ENCODE measurements at regions not wholly inside any gene's neighbourhood (a gene's known extent, or its start where the extent isn't known, plus 50 kb on each side); places are given as distances from the start of the nearest gene placed in this dataset.

- peak in 1 of 2 donors; percentile 28 for DNase-seq (ENCODE audit: low read depth in 2 of 2)
Observed at GRCh38 chr13:80642641-80643040, 301.7 kb upstream of the SPRY2 start.

DNA sequence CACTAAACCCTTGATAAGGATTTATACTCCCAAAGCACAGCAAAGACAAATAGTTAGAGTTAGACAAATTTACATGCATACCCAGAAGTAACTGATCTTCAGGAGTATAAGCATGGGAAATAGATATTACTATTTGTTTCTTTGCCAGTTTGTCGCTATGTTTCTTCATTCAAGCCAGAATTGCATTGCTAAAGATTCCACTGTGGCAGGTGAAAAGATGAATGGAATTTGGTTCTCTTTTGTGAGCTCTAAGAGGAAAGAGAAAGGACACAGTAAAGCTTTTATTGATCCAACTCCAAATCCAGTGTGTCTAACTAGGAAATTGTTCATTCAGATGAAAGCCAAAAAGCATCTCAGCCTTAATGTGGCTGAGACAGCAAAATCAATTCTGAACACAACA is 292.3 kb upstream of the SPRY2 start:
- DNase-seq (ENCODE audit: low read depth in 2 of 2): no peak

DNA sequence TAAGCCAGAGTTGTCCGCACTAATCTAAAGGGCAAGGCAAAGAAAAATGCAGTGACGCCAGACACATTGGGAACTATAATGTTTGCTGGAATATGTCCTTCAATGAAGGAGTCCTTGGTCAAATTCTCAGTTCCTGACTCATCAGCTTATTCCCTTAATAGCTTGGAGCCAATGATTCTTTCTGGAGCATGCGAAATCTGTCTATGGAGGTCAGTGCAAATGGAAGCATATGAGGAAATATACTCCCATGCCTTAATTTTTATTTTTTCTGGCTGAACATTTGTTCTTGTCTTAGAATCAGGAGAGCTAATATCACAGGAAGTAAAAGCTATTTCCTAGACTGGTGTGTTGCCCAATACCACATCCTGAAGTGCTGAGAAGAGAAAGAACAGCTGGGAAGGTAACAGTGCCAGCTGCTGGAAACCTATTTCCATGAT is 289.8 kb upstream of the SPRY2 start:
- DNase-seq (ENCODE audit: low read depth in 2 of 2): peak; percentile 56 to 90

DNA sequence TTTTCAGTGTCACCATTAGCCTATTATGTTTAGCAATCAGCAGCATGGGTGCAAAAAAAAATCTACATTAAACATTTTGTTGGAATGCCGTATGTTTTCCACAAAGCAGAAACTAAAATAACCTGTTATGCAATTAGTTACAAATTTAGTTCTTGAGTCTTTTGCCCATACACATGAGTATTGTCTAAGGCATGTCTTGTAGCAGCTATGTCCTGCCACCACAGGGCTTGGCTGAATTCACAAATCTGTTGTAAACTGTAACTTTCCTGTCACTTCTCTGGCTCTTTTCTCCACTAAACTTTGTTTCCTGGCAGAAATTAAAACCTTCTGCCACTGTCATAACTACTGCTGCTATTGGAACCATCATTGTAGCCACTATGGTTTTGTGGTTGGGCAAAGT is 277.9 kb upstream of the SPRY2 start:
- DNase-seq (ENCODE audit: low read depth in 2 of 2): no peak

GRCh38 chr13:80612804-80613203 is 271.9 kb upstream of the SPRY2 start:
- DNase-seq (ENCODE audit: low read depth in 2 of 2): no peak

GRCh38 chr13:80611310-80611709 is 270.4 kb upstream of the SPRY2 start:
- DNase-seq (ENCODE audit: low read depth in 2 of 2): no peak

- no peak for DNase-seq (ENCODE audit: low read depth in 2 of 2)
Observed at GRCh38 chr13:80605716-80606115, 264.8 kb upstream of the SPRY2 start.

GRCh38 chr13:80605011-80605410 is 264.1 kb upstream of the SPRY2 start:
- DNase-seq (ENCODE audit: low read depth in 2 of 2): no peak

- no peak for DNase-seq (ENCODE audit: low read depth in 2 of 2)
Observed at GRCh38 chr13:80604098-80604497, 263.2 kb upstream of the SPRY2 start.

DNA sequence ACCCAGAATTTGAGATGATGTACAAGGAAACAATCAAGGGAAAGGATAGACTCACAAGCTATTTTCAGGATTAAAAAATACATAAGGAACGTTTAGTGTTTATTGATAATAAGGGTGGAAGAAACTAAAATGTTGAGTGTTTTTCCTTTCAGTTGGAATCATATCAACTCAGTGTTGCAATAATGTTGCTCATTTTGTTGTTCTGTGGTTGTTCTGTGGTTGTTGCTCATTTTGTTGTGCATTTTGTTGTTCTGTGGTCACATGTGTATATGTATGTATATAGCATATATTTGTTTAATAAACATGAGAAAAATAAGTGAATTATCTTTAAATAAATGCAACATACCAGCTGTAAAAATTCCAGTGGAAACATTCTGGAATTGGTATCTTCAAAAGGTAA is 262.4 kb upstream of the SPRY2 start:
- no peak for DNase-seq (ENCODE audit: low read depth in 2 of 2)

DNA sequence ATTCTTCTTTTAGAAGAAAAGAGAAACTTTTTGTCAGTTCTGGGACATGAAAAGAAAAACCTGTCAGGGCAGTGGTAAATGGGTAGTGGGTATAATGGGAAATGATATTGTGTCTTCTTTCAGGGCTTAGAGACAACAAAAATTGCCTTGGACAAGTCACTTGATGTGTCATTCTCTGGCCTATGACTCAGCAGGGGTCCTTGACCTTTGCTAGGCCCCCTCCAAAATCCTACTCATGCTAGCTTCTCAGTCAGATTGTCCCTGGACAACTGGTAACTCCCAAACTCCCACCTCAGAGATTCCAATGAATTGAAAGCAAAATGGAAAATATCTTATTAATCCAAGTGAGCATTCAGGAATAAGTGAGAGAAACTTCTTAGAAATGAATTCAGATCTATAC is 258.8 kb upstream of the SPRY2 start:
- DNase-seq (ENCODE audit: low read depth in 2 of 2): no peak

DNA sequence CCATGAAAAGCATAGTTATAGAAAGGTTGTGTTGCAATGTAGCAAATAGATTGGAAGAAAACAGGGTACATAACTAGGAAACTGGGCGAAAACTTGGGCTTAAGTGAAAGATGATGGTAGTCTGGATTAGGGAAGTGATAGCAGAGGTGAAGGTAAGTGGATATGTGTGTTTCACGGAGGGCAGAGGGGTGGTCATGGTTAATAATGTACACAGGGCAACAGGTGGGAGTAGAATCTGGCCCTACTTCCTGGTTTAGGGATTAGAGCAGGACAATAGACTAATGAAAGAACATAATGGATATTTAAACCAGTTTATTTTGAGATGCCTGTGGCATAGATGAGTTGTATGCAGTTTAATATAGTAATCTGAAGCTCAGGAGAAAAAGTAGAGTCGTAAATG is 257.3 kb upstream of the SPRY2 start:
- no peak for DNase-seq (ENCODE audit: low read depth in 2 of 2)

DNA sequence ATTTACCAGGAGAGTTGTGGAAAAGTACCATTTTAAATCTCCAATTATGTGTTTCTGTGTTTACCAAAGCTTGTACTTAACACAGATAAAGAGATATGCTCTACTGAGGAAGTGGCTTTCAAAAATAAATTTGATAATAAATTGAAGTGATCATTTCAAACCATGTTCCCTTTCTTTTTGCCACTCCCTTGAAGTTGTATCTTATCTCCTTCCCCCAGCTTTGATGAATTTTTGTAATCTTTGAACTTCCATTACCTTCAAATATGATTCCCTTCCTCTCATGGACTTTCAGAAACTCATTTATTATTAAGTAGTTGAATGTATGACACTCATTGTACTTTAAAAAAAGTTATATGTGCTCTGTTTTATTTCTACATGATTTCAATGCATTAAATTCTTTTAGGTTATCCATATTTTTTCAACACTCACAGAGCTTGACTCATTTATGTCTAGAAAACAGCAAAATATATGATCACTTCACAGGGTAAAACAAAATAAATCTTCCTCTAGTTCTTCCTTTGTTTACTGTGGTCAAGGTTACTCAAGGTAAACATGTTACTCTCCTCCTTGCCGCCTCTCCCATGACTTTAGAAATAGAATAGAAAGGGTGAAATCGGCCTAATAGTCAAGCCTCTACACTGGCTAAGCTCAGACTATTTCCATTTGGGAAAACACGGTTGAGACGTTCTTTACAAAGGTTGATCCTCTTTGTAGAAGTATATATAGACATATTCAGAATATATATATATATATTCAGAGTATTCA is 251.2 kb upstream of the SPRY2 start:
- DNase-seq (ENCODE audit: low read depth in 2 of 2): peak in 1 of 2 donors; percentile 31

DNA sequence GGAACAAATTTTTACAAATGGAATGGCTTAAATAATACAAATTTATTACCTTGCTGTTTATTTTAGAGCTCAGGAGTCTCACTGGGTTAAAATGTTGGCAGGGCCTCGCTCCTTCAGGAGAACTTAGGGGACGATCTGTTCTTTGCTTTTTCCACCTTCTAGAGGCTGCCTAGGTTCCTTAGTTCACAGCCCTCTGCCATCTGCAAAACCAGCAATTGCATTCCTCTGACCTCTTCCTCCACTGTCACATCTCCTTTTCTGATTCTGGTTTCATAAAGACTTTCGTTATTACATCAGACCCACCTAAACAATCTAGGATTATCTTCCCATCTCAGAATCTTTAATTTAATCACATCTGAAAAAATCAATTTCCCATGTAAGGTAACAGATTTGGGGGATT is 249.6 kb upstream of the SPRY2 start:
- no peak for DNase-seq (ENCODE audit: low read depth in 2 of 2)

DNA sequence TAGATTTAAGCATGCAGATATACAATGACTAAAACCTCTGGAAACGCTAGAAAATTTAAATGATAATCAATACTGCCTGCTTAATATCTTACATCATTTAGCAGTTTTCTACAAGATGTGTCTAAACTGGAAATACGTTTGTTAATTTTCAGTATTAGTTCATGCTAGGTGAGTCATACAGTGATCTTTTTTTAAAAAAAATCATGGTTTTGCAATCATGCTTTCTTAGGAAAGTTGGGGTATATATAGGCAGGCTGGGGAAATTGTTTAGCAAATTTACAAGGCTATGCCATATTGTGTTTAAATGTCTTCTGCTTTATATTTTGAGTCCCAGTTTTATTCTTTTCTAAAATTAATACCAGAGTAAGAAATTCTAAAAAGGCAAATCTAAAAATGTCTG is 245.4 kb upstream of the SPRY2 start:
- DNase-seq (ENCODE audit: low read depth in 2 of 2): no peak

- no peak for DNase-seq (ENCODE audit: low read depth in 2 of 2)
Observed at GRCh38 chr13:80585531-80585930, 244.6 kb upstream of the SPRY2 start.

DNA sequence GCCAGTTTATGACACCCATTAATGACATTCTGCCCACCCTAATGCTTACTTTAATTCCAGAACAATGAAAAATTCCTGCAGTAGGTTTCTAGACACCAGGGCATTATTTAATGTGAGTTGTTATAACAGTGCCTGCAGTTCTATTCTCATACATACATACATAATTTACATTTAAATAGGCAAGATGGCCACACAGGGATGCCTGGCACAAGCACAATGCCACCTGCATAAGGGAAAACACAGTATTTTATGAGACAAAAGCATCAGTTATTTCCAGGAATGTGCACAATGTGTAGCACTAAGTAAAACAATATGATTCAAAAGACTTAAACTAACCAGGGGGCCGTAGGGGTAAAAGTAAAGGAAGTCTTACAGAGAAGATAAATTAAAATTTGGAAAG is 243.9 kb upstream of the SPRY2 start:
- DNase-seq (ENCODE audit: low read depth in 2 of 2): no peak

DNA sequence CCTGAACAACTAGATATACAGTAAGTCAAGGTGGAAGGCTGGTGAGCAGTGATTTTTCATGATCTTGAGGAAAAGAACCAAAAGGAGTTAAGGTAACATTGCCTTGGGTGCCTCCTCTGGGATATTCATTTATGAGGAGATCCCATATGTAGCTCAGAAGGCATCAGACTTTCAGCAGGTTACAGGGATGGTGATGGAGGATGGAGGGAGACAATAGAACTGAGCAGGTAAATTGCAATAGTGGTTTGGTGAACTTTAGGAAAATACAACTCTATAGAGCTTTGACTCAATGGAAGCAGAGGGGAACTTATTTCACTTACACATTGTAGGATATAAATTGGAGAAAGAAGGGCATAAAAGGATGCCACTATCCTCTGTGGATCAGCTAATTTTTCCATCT is 243.4 kb upstream of the SPRY2 start:
- DNase-seq (ENCODE audit: low read depth in 2 of 2): no peak

GRCh38 chr13:80577926-80578670 is 237.2 kb upstream of the SPRY2 start:
- no peak for DNase-seq (ENCODE audit: low read depth in 2 of 2)

GRCh38 chr13:80577285-80577684 is 236.4 kb upstream of the SPRY2 start:
- no peak for DNase-seq (ENCODE audit: low read depth in 2 of 2)

DNA sequence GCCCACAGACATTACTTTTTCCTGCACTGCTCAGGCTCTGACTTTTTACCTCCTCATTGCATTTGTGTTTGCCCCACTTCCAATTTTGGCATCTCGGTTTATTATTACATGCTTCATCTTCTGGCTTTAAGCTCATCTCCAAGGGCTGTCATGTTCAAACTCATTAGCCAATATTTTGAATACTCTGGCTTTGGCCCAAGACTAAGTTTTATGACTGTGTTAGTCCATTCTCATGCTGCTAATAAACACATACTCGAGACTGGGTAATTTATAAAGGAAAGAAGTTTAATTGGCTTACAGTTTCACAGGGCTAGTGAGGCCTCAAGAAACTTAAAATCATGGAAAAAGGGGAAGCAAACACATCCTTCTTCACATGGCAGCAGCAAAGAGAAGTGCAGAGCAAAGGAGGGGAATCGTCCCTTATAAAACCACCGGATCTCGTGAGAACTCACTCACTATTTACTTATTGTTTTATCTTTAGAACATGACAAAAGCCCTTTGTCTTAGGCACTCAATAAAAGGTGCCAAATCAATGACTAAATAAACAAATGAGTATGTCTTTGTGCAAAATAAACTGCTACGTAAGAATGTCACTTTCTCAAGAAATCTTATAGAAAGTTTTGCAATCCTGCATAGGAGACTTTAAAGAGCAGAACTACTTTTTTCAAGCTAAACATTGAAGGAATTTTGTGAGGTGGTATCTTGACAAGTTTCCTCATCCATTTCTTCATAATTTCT is 233.4 kb upstream of the SPRY2 start:
- DNase-seq (ENCODE audit: low read depth in 2 of 2): no peak

GRCh38 chr13:80572923-80573316 is 232.0 kb upstream of the SPRY2 start:
- no peak for DNase-seq (ENCODE audit: low read depth in 2 of 2)
